ENCODE measurements at regions not wholly inside any gene's neighbourhood (a gene's known extent, or its start where the extent isn't known, plus 50 kb on each side); places are given as distances from the start of the nearest gene placed in this dataset.
"Not testable (repeated sequence)": the region's sequence is repeated elsewhere in the genome, so short reads cannot be mapped to it uniquely, and the experiment has no call there.

- DNase-seq: peak; percentile 43
Measured at GRCh38 chr2:215830304-215830703, 183.0 kb downstream of the MREG start.

DNA sequence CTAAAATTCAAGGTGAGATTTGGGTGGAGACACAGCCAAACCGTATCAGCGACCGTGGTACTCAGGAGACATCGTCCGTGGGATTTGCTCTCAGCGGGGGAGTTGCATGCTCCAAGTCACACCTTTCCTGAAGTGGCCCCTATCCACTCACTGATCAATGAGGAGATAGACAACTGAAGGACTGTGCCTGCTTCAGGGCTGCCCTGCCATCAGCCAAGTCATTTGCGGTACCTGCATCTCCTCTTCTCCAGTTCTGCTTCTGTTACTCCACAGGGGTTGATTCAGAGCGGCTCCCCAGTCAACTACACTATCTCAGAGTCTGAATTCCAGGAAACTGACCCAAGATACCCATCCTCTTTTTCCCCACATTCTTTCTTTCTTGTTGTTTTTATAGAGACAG, 184.1 kb downstream of the MREG start:
- DNase-seq: no peak

DNA sequence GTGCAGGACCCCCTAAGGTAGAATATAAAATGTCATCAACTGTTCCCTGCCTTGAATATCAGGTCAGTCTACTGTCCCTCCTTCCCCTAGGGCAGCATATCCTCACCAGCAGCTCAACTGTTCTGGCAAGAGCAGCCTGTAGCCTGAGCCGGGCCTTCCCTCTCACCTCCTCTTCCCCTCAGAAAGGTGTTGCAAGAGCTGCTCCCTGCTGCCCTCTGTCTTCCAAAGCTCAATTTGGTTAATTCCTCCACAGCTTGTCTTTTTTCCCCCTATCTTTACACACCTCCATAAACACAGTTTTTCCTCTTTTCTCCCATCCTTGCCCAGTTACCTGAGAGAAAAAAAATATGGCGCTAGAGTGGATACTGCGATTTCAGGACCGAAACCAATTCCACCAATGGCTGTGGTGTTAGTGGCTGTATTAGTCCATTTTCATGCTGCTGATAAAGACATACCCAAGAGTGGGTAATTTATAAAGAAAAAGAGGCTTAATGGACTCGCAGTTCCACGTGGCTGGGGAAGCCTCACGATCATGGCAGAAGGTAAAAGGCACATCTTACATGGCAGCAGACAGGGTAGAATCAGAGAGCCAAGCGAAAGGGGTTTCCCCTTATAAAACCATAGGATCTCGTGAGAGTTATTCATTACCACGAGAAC, 184.7 kb downstream of the MREG start:
- peak; percentile 71 for DNase-seq

DNA sequence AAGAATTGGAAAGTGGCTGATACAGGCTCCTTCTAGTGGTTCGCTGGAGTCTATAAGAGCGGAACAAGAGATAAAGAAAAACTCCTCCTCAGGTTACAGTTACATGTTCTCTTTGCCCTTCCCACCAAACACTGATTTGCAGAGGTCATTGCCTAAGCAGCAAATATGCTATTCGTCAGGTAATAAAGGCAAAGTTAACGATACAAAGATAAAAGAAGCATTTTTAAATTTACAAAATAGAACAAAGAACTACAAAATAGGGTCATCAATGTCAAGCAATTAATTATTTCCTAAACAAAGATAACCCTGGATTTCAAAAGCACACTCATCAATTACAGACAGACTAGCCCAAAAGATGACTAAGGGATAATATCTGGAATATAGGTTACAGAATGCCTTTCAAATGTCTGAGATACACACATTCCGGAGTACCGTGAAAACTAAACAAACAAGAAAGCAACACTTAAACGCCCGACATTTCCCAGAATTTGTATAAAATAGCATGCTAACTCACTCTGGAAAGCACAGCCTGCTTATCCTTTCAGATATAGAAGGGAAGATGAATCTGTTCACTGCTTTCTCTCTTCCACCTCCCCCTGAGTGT, 186.4 kb downstream of the MREG start:
- peak; percentile 52 for DNase-seq

GRCh38 chr2:215826376-215826775, 187.0 kb downstream of the MREG start:
- DNase-seq: no peak

GRCh38 chr2:215825707-215826106, 187.6 kb downstream of the MREG start:
- peak; percentile 85 for DNase-seq

DNA sequence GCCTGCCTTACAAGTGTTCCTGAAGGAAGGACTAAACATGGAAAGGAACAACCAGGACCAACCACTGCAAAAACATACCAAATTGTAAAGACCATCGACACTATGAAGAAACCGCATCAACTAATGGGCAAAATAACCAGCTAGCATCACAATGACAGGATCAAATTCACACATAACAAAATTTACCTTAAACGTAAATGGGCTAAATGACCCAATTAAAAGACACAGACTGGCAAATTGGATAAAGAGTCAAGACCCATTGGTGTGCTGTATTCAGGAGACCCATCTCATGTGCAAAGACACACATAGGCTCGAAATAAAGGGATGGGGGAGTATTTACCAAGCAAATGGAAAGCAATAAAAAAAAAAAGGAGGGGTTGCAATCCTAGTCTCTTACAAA, 192.1 kb downstream of the MREG start:
- not testable (repeated sequence) for DNase-seq

DNA sequence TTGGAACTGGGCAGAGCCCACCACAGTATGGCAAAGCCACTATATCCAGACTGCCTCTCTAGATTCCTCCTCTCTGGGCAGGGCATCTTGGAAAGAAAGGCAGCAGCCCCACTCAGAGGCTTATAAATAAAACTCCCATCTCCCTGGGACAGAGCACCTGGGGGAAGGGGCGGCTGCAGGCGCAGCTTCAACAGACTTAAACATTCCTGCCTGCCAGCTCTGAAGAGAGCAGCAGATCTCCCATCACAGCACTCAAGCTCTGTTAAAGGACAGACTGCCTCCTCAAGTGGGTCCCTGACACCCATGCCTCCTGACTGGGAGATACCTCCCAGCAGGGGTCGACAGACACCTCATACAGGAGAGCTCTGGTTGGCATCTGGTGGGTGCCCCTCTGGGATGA, 193.6 kb downstream of the MREG start:
- DNase-seq: not testable (repeated sequence)

DNA sequence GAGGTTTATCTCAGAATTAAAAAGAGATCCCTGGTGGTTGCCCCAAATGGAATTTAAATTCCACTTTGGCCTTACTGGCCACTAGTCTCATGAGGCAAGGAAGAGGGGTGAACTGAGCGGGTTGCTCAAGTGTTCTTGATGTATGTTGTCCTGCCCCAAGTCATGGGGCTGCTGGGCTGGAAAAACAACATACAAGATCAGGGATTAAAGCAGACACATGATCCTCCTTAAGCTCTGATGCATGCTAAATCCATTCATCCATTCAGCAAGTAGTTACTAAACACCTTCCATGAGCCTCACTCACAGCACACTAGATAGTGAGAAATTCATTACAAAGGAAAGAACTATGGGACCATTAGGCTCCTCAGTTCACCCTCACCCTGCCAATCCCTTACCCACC, 196.3 kb downstream of the MREG start:
- DNase-seq: no peak

DNA sequence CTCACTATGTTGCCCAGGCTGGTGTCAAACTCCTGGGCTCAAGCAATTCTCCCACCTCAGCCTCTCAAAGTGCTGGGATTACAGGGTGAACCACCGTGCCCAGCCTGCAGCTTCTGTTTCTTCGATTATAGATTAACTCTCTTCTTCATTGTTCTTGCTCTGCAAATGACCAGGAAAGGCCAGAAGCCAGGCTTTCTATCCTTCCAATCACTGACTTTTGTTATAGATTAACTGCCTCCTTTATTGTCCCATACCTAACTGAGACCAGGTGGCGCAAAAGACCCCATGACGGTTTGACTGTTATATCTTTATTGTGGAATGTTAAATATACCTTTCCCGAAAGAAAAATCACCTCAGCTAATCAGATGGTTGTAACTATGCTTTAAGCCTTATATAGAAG, 196.9 kb downstream of the MREG start:
- DNase-seq: no peak

- no peak for DNase-seq
Measured at GRCh38 chr2:215815960-215816359, 197.4 kb downstream of the MREG start.

- peak; percentile 77 for DNase-seq
Measured at GRCh38 chr2:215812966-215813365, 200.4 kb downstream of the MREG start.

- DNase-seq: no peak
Measured at GRCh38 chr2:215811409-215812345, 201.7 kb downstream of the MREG start.

GRCh38 chr2:215811003-215811402, 202.3 kb downstream of the MREG start:
- no peak for DNase-seq

GRCh38 chr2:215808996-215809395, 204.4 kb downstream of the MREG start:
- DNase-seq: no peak

- no peak for DNase-seq
Measured at GRCh38 chr2:215808194-215808593, 205.2 kb downstream of the MREG start.

GRCh38 chr2:215805493-215805892, 207.9 kb downstream of the MREG start:
- no peak for DNase-seq

DNA sequence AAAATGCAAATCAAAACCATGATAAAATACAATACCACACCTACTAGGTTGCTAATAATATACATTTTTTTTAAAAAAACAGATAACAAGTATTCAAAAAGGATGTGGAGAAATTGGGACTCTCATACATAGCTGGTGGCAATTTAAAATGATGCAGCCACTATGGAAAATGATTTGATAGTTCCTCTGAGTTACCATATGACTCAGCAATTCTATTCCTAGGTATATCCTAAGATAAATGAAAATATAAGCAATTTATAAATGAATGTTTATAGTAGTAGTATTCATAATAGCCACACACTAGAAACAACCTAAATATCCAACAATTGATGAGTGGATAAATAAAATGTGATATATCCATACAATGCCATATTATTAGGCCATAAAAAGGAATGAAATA, 210.2 kb downstream of the MREG start:
- DNase-seq: no peak

GRCh38 chr2:215799194-215799593, 214.2 kb downstream of the MREG start:
- DNase-seq: no peak

DNA sequence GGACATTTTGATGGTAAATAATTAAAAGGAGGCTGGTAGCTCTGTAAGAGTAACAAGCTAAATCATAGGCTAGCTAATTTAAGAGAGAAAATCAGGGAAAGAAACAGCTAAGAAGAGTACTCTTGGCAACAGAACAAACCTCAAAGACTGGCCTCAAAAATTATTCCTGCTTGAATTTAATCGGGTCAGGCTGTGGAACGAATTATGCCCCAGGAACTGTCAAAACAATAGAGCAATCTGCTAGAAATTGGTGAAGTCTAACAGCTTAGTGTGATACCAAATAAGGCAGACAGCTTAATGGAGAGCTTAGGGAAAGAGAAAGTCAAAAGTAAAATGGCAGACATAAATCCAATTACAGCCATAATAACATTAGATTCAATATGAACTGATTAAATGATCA, 215.7 kb downstream of the MREG start:
- peak; percentile 63 for DNase-seq

GRCh38 chr2:215796140-215796855, 217.1 kb downstream of the MREG start:
- peak; percentile 90 for DNase-seq

DNA sequence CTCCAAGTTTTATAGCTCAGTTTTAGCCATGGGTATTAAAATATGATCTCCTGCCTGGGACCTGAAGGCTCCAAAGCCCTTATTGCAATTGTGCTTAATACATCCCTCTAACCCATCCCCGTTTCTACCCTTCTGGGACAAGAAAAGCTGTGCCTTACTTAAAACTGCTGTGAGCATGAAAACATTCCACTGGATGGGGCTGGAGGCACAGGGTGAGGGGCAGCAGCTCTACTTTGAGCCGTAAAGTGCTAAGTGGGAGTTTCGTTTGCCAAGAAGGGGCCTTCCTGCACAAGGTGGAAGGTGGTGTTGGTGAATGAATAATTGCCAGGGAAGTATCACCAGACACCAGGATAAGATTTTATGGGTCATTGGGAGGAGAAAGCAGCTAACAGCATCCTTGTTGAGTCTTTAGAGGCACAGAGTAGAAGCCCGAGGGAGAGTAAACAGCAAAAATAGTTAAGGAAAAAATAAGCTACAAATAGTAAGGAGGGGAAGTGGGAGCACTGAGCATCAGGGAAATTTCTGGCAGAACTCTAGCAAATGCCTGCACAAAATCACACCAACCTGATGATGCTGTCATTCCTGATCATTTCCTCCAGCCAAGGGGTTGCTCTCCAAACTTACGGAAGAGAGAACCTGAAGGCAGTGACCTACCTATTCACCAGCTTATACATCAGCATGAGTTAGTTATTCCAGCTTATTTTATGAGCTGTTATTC, 218.4 kb downstream of the MREG start:
- DNase-seq: no peak
